ENCODE measurements at regions not wholly inside any gene's neighbourhood (a gene's known extent, or its start where the extent isn't known, plus 50 kb on each side); places are given as distances from the start of the nearest gene placed in this dataset.

GRCh38 chr6:91717094-91717493 is 1130.2 kb upstream of the MAP3K7 start:
- Histone ChIP-seq H3K4me3 (no peak overlapping the region), H3K4me1 (ENCODE audit: low read depth) (no peaks in the 10 kb centered on the region), H3K36me3 (ENCODE audit: low read depth) (no peaks in the 10 kb centered on the region), H3K9me3 (no peaks in the 10 kb centered on the region)
- intact Hi-C loops (cut with DNase I, micrococcal nuclease): no loop called here
- DNase-seq (no peak), ATAC-seq (no peak)
- no peak for TF ChIP-seq CTCF (IDR thresholded peaks at IDR 0.05)

GRCh38 chr6:91716361-91716760 is 1129.5 kb upstream of the MAP3K7 start:
- no peak for DNase-seq
- no peak for TF ChIP-seq CTCF (IDR thresholded peaks at IDR 0.05)
- intact Hi-C loops (cut with DNase I, micrococcal nuclease): no loop called here

GRCh38 chr6:91715171-91715805 is 1128.4 kb upstream of the MAP3K7 start:
- no peak for TF ChIP-seq CTCF (IDR thresholded peaks at IDR 0.05)
- ATAC-seq: no peak
- Histone ChIP-seq H3K4me3 (no peak overlapping the region), H3K9me3 (no peaks in the 10 kb centered on the region), H3K4me1 (ENCODE audit: low read depth) (no peaks in the 10 kb centered on the region), H3K36me3 (ENCODE audit: low read depth) (no peaks in the 10 kb centered on the region)
- no peak for DNase-seq
- intact Hi-C loops (cut with DNase I, micrococcal nuclease): no loop called here

More at GRCh38 chr6:91716361-91716760, 1129.5 kb upstream of the MAP3K7 start:
- H3K9me3 ChIP-seq: no peaks in the 10 kb centered on the region
- H3K4me1 ChIP-seq (ENCODE audit: low read depth): no peaks in the 10 kb centered on the region
- no peak for ATAC-seq
- no peak overlapping the region for H3K4me3 ChIP-seq
- H3K36me3 ChIP-seq (ENCODE audit: low read depth): no peaks in the 10 kb centered on the region

GRCh38 chr6:91713911-91714310 is 1127.0 kb upstream of the MAP3K7 start:
- no peak for TF ChIP-seq CTCF (IDR thresholded peaks at IDR 0.05)
- DNase-seq: no peak
- no peak for ATAC-seq
- no peaks in the 10 kb centered on the region for H3K36me3 ChIP-seq (ENCODE audit: low read depth)
- intact Hi-C loops (cut with DNase I, micrococcal nuclease): no loop called here
- no peak overlapping the region for H3K4me3 ChIP-seq
- no peaks in the 10 kb centered on the region for H3K9me3 ChIP-seq
- H3K4me1 ChIP-seq (ENCODE audit: low read depth): no peaks in the 10 kb centered on the region

- Histone ChIP-seq H3K4me3 (no peak overlapping the region), H3K36me3 (ENCODE audit: low read depth) (no peaks in the 10 kb centered on the region), H3K4me1 (ENCODE audit: low read depth) (no peaks in the 10 kb centered on the region), H3K9me3 (no peaks in the 10 kb centered on the region)
- ATAC-seq (no peak), DNase-seq (no peak)
- intact Hi-C loops (cut with DNase I, micrococcal nuclease): no loop called here
- no peak for TF ChIP-seq CTCF (IDR thresholded peaks at IDR 0.05)
Measured at GRCh38 chr6:91711518-91711917, 1124.6 kb upstream of the MAP3K7 start.

- no peak for TF ChIP-seq CTCF (IDR thresholded peaks at IDR 0.05)
- no peak for DNase-seq
- Histone ChIP-seq H3K4me3 (no peak overlapping the region), H3K36me3 (ENCODE audit: low read depth) (no peaks in the 10 kb centered on the region), H3K4me1 (ENCODE audit: low read depth) (no peaks in the 10 kb centered on the region), H3K9me3 (no peaks in the 10 kb centered on the region)
- intact Hi-C loops (cut with DNase I, micrococcal nuclease): no loop called here
- ATAC-seq: no peak
Measured at GRCh38 chr6:91710342-91710741, 1123.5 kb upstream of the MAP3K7 start.
